ENCODE measurements at regions not wholly inside any gene's neighbourhood (a gene's known extent, or its start where the extent isn't known, plus 50 kb on each side); places are given as distances from the start of the nearest gene placed in this dataset.

DNA sequence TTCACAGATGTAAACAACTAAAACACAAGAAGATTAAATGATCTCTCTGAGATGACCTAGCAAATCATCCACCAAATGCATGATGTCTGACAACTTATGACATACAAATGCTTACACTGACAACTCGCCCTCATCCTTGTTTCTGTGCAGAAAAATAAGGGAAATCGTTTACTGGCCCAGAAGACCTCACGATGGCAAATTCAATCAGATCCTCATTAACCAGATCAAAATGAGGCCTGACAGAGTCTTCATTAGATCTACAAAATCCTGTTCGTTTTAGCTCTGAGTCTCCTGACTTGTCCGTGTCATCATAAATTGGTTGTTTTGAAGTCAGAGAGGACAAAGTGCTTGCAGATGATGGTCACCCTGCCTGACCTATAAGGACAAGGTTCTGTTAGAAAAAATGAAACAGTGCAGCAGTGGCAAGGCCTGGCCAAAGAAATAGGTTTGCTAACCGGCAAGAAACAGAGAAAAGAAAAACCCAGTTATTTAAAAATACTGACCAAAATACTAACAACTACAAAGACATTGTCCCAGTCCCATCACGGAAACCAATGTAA lies 109.5 kb downstream of the BTG1 start:
- no peak for TF ChIP-seq ZNF274 (IDR thresholded peaks at IDR 0.05; ENCODE audit: low read depth, low read length)
- no peak for TF ChIP-seq YY1 (IDR thresholded peaks at IDR 0.05; ENCODE audit: insufficient read depth, insufficient read length)
